ENCODE measurements at regions not wholly inside any gene's neighbourhood (a gene's known extent, or its start where the extent isn't known, plus 50 kb on each side); places are given as distances from the start of the nearest gene placed in this dataset.

GRCh38 chr4:117267317-117267716, 181.9 kb upstream of the TRAM1L1 start:
- TF ChIP-seq USF1 (IDR thresholded peaks at IDR 0.05) (no peak), REST (IDR thresholded peaks at IDR 0.05; ENCODE audit: low read depth) (no peak), CREB1 (IDR thresholded peaks at IDR 0.05; ENCODE audit: low read depth) (no peak), TEAD4 (IDR thresholded peaks at IDR 0.05) (no peak), FOXM1 (IDR thresholded peaks at IDR 0.05; ENCODE audit: borderline replicate concordance, low read depth) (no peak), RAD21 (IDR thresholded peaks at IDR 0.05; ENCODE audit: low read depth) (no peak), CEBPB (IDR thresholded peaks at IDR 0.05) (no peak), YY1 (IDR thresholded peaks at IDR 0.05; ENCODE audit: low read depth) (no peak), EP300 (IDR thresholded peaks at IDR 0.05; ENCODE audit: borderline replicate concordance) (no peak), MAX (IDR thresholded peaks at IDR 0.05) (no peak)

DNA sequence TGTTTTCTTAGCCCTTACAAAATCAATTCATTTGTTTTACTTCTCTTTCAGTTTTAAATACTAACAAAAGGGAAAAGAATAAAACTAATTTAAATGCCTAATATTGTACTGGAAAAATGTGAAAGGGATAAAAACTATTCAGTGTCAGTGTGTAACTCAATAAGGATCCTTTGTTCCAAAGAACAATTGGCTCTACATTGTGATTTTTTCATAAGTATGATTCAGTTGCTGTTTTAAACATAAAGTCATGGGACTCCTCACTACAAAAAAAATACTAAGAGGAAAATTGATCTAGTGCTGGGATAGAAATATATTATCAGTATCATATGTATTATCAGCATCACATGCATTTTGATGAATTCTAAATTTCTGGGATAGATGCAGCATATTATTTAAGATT, 199.4 kb upstream of the TRAM1L1 start:
- TF ChIP-seq YY1 (IDR thresholded peaks at IDR 0.05; ENCODE audit: low read depth): no peak
- TF ChIP-seq TCF12 (IDR thresholded peaks at IDR 0.05; ENCODE audit: low read depth): no peak
- no peak for TF ChIP-seq USF1 (IDR thresholded peaks at IDR 0.05)
- no peak for TF ChIP-seq CEBPB (IDR thresholded peaks at IDR 0.05)
- TF ChIP-seq RAD21 (IDR thresholded peaks at IDR 0.05; ENCODE audit: low read depth): no peak
- TF ChIP-seq EGR1 (IDR thresholded peaks at IDR 0.05): no peak
- no peak for TF ChIP-seq FOXM1 (IDR thresholded peaks at IDR 0.05; ENCODE audit: borderline replicate concordance, low read depth)
- no peak for TF ChIP-seq MAX (IDR thresholded peaks at IDR 0.05)
- no peak for TF ChIP-seq TEAD4 (IDR thresholded peaks at IDR 0.05)
- TF ChIP-seq EP300 (IDR thresholded peaks at IDR 0.05; ENCODE audit: borderline replicate concordance): no peak
- no peak for TF ChIP-seq CREB1 (IDR thresholded peaks at IDR 0.05; ENCODE audit: low read depth)
- TF ChIP-seq ZBTB7A (IDR thresholded peaks at IDR 0.05; ENCODE audit: low read depth): no peak
- no peak for TF ChIP-seq TAF1 (IDR thresholded peaks at IDR 0.05; ENCODE audit: low read depth)

DNA sequence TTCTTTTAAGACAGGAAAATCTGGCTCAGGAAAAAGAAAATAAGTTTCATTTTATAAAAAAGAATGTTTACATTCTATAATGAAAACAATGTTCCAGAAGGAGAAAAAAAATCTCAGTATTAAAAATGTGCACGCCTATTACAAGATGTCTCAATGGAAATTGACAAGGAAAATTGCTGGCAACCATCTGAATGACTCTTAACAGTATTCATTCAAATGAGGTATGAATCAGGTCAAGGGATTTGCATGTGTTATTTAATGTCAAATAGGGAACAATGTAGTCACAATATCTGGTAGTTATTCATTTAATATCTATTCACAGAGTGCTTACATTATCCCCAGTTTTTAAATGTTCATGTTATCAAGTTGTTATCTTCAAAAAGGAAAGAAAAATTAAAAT, 208.4 kb upstream of the TRAM1L1 start:
- no peak for TF ChIP-seq EGR1 (IDR thresholded peaks at IDR 0.05)
- TF ChIP-seq EP300 (IDR thresholded peaks at IDR 0.05; ENCODE audit: borderline replicate concordance): no peak
- TF ChIP-seq FOXM1 (IDR thresholded peaks at IDR 0.05; ENCODE audit: borderline replicate concordance, low read depth): no peak
- no peak for TF ChIP-seq ZBTB7A (IDR thresholded peaks at IDR 0.05; ENCODE audit: low read depth)

DNA sequence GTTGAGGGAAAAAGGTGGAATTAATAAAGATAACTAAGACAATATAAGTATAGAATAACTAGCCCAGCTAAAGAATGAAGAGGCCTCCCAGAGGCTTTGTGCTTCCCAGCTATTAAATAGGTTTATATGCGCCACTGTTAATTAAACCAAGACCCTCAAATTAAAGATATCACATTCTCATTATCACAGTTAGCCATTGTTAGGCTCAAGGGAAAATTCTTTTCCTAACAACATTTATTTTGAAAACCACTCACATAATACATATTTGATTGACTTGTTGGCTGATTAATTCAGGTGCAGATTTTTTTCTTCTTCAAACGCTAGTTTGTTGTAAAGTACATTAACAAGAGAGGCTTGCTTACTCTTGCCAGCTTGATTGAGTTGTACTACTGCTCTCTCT, 216.8 kb upstream of the TRAM1L1 start:
- no peak for TF ChIP-seq FOXM1 (IDR thresholded peaks at IDR 0.05; ENCODE audit: borderline replicate concordance, low read depth)
- TF ChIP-seq NFIC (IDR thresholded peaks at IDR 0.05): no peak
- TF ChIP-seq MAX (IDR thresholded peaks at IDR 0.05): no peak
- no peak for TF ChIP-seq TAF1 (IDR thresholded peaks at IDR 0.05; ENCODE audit: low read depth)
- no peak for TF ChIP-seq CEBPB (IDR thresholded peaks at IDR 0.05)
- no peak for TF ChIP-seq EP300 (IDR thresholded peaks at IDR 0.05; ENCODE audit: borderline replicate concordance)

DNA sequence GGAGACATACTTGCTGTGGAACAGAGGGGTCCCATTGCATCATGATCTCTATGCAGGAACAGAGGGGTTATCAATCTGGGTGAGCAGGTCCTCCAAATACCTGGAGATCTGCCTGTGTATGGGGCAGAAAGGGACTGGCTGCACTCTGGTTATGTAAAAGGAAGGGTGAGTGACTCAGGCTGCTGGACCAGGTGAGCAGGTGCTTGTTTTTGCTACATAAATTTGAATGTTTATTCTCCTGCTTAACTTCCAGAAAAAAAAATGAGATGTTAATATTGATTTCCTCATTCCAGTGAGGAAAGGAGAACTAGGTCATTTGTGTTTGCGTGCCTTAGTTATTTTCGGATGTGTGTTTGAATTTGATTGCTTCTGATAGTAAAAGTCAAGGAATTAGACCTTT, 225.8 kb upstream of the TRAM1L1 start:
- no peak for TF ChIP-seq TEAD4 (IDR thresholded peaks at IDR 0.05)
- no peak for TF ChIP-seq ZBTB7A (IDR thresholded peaks at IDR 0.05; ENCODE audit: low read depth)
- TF ChIP-seq REST (IDR thresholded peaks at IDR 0.05; ENCODE audit: low read depth): no peak
- no peak for TF ChIP-seq YY1 (IDR thresholded peaks at IDR 0.05; ENCODE audit: low read depth)
- TF ChIP-seq TCF12 (IDR thresholded peaks at IDR 0.05; ENCODE audit: low read depth): no peak
- TF ChIP-seq EGR1 (IDR thresholded peaks at IDR 0.05): no peak
- TF ChIP-seq CREB1 (IDR thresholded peaks at IDR 0.05; ENCODE audit: low read depth): no peak
- TF ChIP-seq EP300 (IDR thresholded peaks at IDR 0.05; ENCODE audit: borderline replicate concordance): no peak
- TF ChIP-seq MAX (IDR thresholded peaks at IDR 0.05): no peak
- no peak for TF ChIP-seq TAF1 (IDR thresholded peaks at IDR 0.05; ENCODE audit: low read depth)
- no peak for TF ChIP-seq USF1 (IDR thresholded peaks at IDR 0.05)
- no peak for TF ChIP-seq RAD21 (IDR thresholded peaks at IDR 0.05; ENCODE audit: low read depth)
- no peak for TF ChIP-seq NFIC (IDR thresholded peaks at IDR 0.05)
- TF ChIP-seq FOXM1 (IDR thresholded peaks at IDR 0.05; ENCODE audit: borderline replicate concordance, low read depth): no peak
- no peak for TF ChIP-seq CEBPB (IDR thresholded peaks at IDR 0.05)
